T-helper 1 cell treated with Interleukin-12 subunit alpha and Interleukin-12 subunit beta and Interleukin-4 antibody, amounts not matched to agents 30 ng/mL and 1 ng/mL, for 36 hours (primary cell): ENCODE measurements at regions not wholly inside any gene's neighbourhood (a gene's known extent, or its start where the extent isn't known, plus 50 kb on each side); places are given as distances from the start of the nearest gene placed in this dataset.

Experiments
- intact Hi-C: fragments of 100-400 bp; cut with micrococcal nuclease; formaldehyde crosslinking; loops from one replicate; pipeline ENCODE4 v1.15.1; 2024

GRCh38 chr4:38230121-38230801 lies 270.1 kb downstream of the PTTG2 start:
- intact Hi-C loops, result no loop called here

- intact Hi-C loops, result no loop called here
These were observed 270.8 kb downstream of the PTTG2 start for GRCh38 chr4:38230821-38231563.

GRCh38 chr4:38231626-38232025 lies 271.4 kb downstream of the PTTG2 start:
- intact Hi-C loops, result no loop called here

GRCh38 chr4:38232741-38233140 lies 272.5 kb downstream of the PTTG2 start:
- intact Hi-C loops, result no loop called here

GRCh38 chr4:38233727-38234480 lies 273.7 kb downstream of the PTTG2 start:
- intact Hi-C loops, result no loop called here

- intact Hi-C loops, result no loop called here
These were observed 275.2 kb downstream of the PTTG2 start for GRCh38 chr4:38235354-38235753.

- intact Hi-C loops, result no loop called here
These were observed 275.8 kb downstream of the PTTG2 start for GRCh38 chr4:38236003-38236402.

- intact Hi-C loops, result no loop called here
These were observed 276.3 kb downstream of the PTTG2 start for GRCh38 chr4:38236503-38236902.

GRCh38 chr4:38237139-38237538 lies 276.9 kb downstream of the PTTG2 start:
- intact Hi-C loops, result no loop called here

- intact Hi-C loops, result no loop called here
These were observed 281.3 kb downstream of the PTTG2 start for GRCh38 chr4:38241541-38241940.

GRCh38 chr4:38242101-38242500 lies 281.9 kb downstream of the PTTG2 start:
- intact Hi-C loops, result no loop called here

GRCh38 chr4:38242822-38243387 lies 282.7 kb downstream of the PTTG2 start:
- intact Hi-C loops, result no loop called here

GRCh38 chr4:38243388-38244053 lies 283.3 kb downstream of the PTTG2 start:
- intact Hi-C loops, result no loop called here

- intact Hi-C loops, result no loop called here
These were observed 294.6 kb downstream of the PTTG2 start for GRCh38 chr4:38254825-38255224.

- intact Hi-C loops, result no loop called here
These were observed 295.4 kb downstream of the PTTG2 start for GRCh38 chr4:38255572-38255971.

GRCh38 chr4:38266616-38267015 lies 306.4 kb downstream of the PTTG2 start:
- intact Hi-C loops, result no loop called here

- intact Hi-C loops, result no loop called here
These were observed 308.1 kb downstream of the PTTG2 start for GRCh38 chr4:38268108-38268820.

- intact Hi-C loops, result no loop called here
These were observed 308.6 kb downstream of the PTTG2 start for GRCh38 chr4:38268837-38269236.

GRCh38 chr4:38273407-38273806 lies 313.2 kb downstream of the PTTG2 start:
- intact Hi-C loops, result no loop called here

- intact Hi-C loops, result no loop called here
These were observed 315.3 kb downstream of the PTTG2 start for GRCh38 chr4:38275331-38276100.
